Islet of Langerhans (tissue), 1 donor: ENCODE measurements at regions not wholly inside any gene's neighbourhood (a gene's known extent, or its start where the extent isn't known, plus 50 kb on each side); places are given as distances from the start of the nearest gene placed in this dataset.

Experiments
- FAIRE-seq: peaks from one replicate; lab custom pipeline; 2011; peaks lifted over from hg19 to GRCh38; lab: Jason Lieb, UNC

GRCh38 chr13:107912745-107913144, 302.6 kb downstream of the LIG4 start:
- no peak for FAIRE-seq

DNA sequence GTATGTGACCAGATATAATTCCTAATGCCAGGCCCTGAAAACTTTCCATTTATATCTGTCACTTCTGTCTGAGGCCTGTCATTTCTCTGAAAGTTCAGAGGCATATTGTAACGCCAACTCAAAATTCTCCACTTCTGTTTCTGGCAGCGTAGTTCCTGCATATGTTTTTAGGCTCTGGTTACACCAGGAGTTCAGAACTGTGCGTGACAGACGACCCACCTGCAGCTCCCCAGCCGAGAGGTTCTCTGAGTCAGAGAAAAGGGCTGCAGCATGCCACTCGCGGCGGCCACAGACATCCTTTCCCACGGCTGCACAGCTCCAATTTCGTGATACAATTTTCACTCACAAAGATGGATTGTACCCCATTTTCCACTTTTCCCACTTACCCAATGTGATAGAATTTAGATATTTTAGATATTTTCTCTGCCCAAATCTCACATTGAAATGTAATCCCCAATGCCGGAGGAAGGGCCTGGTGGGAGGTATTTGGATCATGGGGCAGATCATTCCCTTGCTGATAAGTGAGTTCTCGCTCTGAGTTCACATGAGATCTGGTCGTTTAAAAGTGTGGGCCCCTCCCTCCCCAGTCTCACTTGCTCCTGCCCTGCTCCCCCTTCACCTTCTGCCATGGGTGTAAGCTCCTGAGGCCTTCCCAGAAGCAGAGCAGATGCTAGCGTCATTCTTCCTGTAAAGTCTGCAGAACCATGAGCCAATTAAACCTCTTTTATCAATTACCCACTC, 308.1 kb downstream of the LIG4 start:
- no peak for FAIRE-seq

DNA sequence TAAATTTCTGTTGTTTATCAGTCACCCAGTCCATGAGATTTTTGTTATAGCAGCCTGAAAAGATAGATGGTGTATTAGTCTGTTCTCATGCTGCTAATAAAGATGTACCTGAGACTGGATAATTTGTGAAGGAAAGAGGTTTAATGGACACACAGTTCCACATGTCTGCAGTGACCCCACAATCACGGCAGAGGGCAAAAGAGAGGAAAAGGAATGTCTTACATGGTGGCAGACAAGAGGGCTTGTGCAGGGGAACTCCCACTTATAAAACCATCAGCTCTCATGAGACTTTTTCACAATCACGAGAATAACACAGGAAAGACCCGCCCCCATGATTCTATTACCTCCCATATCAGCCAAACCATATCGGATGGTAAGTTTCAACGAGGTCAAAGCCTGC, 309.2 kb downstream of the LIG4 start:
- no peak for FAIRE-seq

- no peak for FAIRE-seq
Observed at GRCh38 chr13:107901996-107902562, 313.3 kb downstream of the LIG4 start.

- FAIRE-seq: no peak
Observed at GRCh38 chr13:107901230-107901629, 314.1 kb downstream of the LIG4 start.

GRCh38 chr13:107900775-107901174, 314.6 kb downstream of the LIG4 start:
- FAIRE-seq: no peak

DNA sequence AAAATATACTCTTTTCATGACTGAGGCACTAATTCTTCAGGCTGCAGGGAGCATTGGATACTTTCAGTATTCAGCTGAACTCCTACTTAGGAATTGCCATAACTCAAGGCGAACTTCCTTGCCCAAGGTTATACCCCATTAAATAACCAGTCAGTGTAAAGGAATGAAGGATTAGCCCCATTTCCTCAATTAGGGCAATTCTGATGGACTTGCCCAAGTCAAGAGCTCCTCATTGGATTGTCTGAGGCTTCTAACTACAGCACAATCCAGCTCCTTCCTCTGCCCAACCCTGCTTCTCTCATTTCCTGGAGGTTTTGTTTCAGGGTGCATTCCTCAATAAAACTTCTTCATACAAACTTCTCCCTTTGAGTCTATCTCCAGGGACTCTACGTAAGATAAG, 329.2 kb downstream of the LIG4 start:
- no peak for FAIRE-seq

DNA sequence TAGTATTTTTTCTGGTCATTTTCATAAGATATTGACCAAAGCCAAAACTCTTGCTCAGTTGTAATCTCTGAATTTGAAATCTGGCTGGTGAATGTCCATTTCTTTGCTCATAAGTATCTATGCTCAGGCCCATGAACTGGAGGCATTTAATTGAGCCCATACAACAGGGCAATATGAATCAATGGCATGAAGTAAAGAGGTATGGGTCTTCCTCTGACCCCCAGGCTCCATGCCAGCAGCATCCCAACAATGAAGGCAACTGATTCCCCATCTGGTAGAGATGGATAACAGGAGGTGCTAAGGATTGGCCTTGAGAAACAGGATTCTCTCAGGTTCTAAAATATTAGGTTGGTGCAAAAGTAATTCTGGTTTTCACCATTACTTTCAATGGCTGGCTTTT, 330.8 kb downstream of the LIG4 start:
- no peak for FAIRE-seq

DNA sequence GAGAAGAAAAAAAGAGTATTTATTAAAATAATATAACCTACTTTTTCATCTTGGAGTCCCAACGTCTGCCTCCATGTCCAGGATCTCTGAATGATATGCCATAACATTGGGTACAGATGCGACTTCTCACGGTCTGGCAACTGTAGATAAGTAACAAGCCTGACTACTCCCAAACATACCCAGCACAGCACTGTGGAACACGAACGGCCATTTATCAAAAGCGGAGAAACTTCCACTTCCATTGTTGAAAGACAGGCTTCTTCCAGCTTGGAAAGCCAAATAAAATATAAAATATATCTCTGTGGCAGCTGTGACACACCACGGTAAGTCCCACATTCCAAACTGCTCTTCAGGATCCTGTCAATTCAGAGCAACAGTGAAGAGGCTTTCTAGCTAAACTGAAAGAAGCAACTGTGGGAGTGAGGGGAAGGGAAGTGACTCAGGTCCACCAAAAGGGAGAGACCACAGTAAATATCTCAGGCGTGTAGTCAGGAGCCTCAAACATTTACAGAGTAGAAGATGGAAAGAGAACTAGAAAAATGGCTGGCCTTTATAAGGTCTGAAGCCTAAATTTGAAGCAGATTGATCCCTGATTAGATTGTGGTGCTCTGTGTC, 331.7 kb downstream of the LIG4 start:
- FAIRE-seq: no peak

GRCh38 chr13:107882708-107883560, 332.4 kb downstream of the LIG4 start:
- no peak for FAIRE-seq

DNA sequence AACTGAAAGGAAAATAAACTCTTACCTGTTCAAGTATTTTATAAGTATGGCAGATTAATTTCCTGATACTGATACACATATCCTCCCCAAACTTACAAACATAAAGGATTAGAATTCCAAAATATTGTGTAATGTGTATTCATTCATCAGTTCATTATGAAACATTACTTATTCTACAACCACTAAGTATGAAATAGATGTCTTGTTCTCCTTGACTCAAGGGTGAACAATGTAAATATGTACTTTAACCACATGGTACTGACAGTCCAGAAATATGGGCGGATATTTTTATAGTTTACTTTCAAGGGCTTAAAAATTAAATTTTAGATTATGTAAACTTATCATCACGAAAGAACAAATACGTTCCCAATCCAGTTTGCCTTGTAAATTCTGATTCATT, 334.0 kb downstream of the LIG4 start:
- peak; percentile 30 for FAIRE-seq

GRCh38 chr13:107874456-107874855, 340.9 kb downstream of the LIG4 start:
- no peak for FAIRE-seq

DNA sequence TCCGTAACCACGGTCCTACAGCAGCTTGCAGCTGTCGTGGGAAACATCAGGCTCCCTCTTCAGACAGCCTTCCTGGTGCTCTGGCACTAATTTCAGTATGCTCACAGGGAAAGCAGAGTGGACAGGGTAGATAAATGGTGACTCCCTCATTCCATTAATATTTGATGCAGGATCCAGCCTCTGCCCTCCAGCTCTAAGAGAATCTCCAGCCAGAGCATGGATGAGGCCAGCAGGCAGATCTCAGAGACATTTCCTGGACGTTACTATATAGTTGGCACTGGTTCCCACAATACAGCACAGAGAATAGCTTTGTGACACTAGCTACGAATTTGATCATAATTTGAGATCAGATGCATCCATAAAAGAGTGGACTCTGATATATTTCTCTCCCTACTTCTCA, 341.4 kb downstream of the LIG4 start:
- FAIRE-seq: no peak

- no peak for FAIRE-seq
Observed at GRCh38 chr13:107870400-107870799, 344.9 kb downstream of the LIG4 start.

DNA sequence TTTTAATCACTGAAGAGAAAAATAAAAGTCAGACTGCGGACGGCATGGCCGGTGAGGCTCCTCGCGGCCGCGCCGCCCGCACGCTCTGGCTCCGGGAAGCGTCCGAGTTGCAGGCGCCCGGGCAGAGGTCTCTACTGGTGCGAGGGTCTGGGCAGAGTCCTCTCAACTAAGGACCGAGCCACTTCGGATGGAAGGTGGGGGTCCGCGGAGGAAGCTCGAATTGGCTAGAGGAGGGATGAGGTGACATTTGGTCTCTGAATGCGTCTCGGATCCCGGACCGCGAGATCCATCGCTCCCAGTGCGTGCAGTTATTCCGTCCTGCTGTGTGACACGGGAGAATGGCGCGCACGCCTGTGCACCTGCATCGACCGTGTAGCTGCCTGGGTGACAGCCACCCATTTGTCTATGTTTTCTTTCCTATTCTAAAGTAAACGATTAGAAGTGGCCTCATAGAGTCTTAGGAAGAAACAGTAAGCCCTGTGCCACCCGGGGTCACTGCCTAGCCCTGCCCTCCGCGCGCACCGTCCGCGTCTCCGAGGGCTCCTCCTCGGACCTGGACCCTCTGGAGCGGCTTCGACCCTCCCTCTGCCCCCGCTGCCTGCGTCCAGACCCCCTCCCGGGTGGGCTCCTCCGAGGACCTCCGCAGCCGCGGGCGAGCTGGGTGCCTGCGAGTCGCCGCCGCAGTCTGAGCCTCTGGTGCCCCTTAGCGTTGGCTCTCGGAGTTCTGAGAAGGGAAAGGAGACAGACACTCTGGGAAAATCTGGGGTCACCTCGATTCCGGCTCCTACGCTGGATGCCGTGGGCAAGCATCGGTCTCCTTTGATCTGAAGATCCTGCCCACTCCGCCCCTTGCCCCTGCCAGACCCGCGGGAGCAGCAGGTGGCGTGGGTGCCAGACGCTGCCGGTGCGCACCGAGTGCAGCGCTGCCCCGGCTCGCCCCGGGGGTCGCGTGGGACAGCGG, 347.4 kb downstream of the LIG4 start:
- no peak for FAIRE-seq

GRCh38 chr13:107866941-107867623, 348.3 kb downstream of the LIG4 start:
- no peak for FAIRE-seq

DNA sequence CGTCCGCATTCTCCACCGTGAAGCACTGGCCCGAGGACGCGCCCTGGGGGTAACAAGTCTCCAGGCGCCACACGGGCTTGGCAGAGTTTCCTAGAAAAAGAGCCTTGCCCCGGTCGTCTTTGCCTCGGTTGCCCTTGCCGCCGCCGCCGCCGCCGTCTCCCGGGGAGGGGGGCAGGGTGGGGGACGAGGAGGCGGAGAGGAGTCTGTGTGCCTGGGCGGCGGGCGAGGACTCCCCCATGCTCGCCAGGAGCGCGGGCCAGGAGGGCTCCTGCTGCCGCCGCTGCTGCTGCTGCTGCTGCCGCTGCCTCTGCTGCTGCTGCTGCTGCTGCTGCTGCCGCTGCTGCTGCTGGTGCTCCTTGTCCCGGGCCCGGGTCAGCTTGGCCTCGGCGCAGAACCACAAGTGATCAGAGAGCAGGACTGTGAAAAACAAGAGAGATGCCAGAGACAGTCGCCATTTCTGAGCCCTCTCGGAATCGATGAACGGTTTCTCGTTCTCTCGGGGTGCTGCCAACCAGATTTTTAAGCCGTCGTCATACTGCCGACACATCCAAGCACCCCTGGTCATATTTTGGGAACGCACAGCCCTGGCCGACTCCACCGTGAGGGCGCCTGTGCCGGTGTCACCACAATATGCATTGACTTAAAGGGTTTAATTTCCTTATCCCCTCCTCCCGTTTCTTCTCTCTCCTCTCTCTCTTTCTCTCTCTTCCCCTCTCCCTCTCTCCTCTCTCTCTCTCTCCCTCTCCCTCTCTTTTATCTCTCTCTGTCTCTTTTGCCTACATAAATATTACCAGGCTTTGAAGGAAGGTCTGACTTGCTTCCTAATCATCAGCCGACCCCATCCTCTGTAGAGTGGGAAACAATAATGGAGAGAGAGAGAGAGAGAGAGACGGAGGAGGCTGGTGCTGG, 349.1 kb downstream of the LIG4 start:
- no peak for FAIRE-seq

DNA sequence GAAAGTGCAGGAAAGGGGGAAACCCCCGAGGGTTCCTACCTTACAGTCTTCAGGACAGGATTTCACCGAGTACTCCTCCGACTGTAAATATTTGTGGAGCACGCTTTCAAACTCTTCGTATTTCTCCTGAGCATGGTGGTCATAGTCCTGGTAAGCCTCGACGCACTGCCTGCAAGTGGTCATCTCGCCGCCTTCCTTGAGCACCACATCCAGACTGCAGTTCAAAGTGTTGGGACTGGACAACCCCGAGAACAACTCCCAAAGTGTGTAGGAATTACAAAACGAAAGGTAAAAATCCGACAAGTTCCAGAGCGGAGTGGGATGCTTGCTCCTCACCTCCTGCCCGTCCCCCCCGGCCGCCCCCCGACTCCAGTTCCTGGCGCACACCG, 349.7 kb downstream of the LIG4 start:
- no peak for FAIRE-seq

DNA sequence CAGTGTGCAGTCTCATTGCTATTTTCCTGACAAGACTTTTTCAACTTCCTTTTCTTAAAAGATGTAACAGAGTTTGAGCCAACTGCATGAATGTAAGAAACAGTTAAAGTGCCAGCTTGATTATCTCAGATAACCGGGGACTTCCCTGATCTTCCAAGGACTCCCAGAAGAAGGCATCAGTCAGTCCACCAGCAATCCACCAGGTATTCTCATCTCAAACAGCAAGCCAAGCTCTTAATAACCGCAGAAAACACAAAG, 350.1 kb downstream of the LIG4 start:
- FAIRE-seq: peak; percentile 5

DNA sequence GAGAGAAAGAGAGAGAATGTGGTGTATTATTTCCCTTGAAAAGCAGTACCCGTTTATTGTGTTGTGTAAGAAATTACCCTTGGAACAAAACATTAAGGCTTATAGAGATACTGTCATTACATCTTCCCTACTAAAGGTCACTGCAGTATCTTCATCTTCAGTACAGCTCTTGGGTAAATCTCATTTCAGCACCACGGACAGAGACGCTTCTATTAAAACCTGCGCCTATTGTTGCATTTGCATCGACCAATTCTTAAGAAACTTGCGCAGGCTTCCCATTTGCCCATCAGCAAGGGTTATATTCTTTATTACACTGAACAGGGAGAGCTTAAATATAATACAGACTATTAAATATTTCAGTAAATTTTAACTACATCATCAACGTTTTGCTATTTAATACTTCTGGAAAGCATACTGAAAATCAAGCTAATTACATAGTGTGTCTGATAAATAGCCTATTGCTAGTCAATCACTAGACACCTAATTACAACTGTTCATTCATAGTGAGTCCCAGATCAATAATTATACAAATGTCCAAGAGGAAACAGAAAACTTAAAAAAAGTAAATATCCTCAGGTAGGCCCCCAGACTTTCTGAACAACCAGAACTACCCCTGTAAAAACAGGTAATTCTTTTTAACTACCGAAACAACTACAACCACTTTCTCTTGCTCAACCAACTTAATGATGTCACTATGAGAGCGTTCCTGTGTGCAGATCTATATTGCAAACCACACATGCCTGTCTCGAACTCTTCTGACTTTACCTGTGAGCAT, 350.6 kb downstream of the LIG4 start:
- peak; percentile 60 for FAIRE-seq
